HepG2 (cell line): ENCODE measurements at regions not wholly inside any gene's neighbourhood (a gene's known extent, or its start where the extent isn't known, plus 50 kb on each side); places are given as distances from the start of the nearest gene placed in this dataset.

Source experiments
- ATAC-seq: fragments of 200-7000 bp; cut with Tn5 transposase; 3 replicates; pipeline ENCODE4 v1.9.1; 2020; ENCODE audit warnings: mild to moderate bottlenecking, moderate library complexity
- BruUV-seq: library from RNA; stranded (reverse); fragments of 400-500 nt; replicated peaks from 2 replicates; lab custom pipeline; 2021; lab: Mats Ljungman, UMichigan
- CTCF ChIA-PET: fragments of 300-600 bp; formaldehyde crosslinking; extraction: SDS; loops from one replicate; lab custom pipeline; 2021; ENCODE audit warnings: low total read pairs, inconsistent platforms, low intra/inter-chr PET ratio; lab: Yijun Ruan, JAX
- POLR2A ChIA-PET: fragments of 350-600 bp; sonication (Branson Sonifier 250); formaldehyde crosslinking; loops from one replicate; lab custom pipeline; 2020; ENCODE audit warnings: antibody characterized with exemption, inconsistent platforms; lab: Yijun Ruan, JAX
- DNase-seq: peaks from one replicate; pipeline ENCODE4 v3.0.0-alpha.2; 2015; ENCODE audit warnings: low spot score
- FAIRE-seq: peaks from 3 replicates; lab custom pipeline; 2011; peaks lifted over from hg19 to GRCh38; lab: Jason Lieb, UNC
- H2AFZ ChIP-seq: one replicate; pipeline ENCODE4 v1.6.1; 2011; ENCODE audit warnings: low read length, inconsistent platforms
- H3K27ac ChIP-seq: fragments of 300-600 bp; 3 replicates; pipeline ENCODE4 v1.8.0; 2011; ENCODE audit warnings: mixed run types, mild to moderate bottlenecking, mixed read lengths, low read length, inconsistent platforms; ENCODE audit not compliant: insufficient read depth; ENCODE audit errors: extremely low read length
- H3K27me3 ChIP-seq, 2 experiments: fragments of 200-600 bp in 1 of 2; 2 replicates in 1 of 2; 3 replicates in 1 of 2; pipeline versions ENCODE4 v1.6.0 to v1.8.0; 2011; ENCODE audit warnings: low read length in 2 of 2, mild to moderate bottlenecking in 2 of 2, moderate library complexity in 2 of 2, inconsistent platforms in 1 of 2; ENCODE audit not compliant: insufficient read depth in 2 of 2, control insufficient read depth in 1 of 2
- H3K36me3 ChIP-seq, 2 experiments: fragments of 200-600 bp in 1 of 2; replicated peaks in 1 of 2; 2 replicates in 1 of 2; 3 replicates in 1 of 2; pipeline versions ENCODE4 v1.5.1 to v1.8.0; 2011; ENCODE audit warnings: low read length in 2 of 2, inconsistent platforms in 1 of 2; ENCODE audit not compliant: insufficient read depth in 2 of 2, control insufficient read depth in 1 of 2
- H3K4me1 ChIP-seq: 2 replicates; pipeline ENCODE4 v1.5.1; 2012; ENCODE audit warnings: low read length, inconsistent platforms; ENCODE audit not compliant: insufficient read depth
- H3K4me2 ChIP-seq: 2 replicates; pipeline ENCODE4 v1.6.0; 2011; ENCODE audit warnings: low read depth, low read length, inconsistent platforms
- H3K4me3 ChIP-seq, 3 experiments: fragments of 200-600 bp in 1 of 3; sonication (generic), shearing (Covaris generic) in 1 of 3; replicated peaks in 1 of 3; 2 replicates each; pipeline ENCODE4 v1.5.1; 2011 to 2016; ENCODE audit warnings: low read length in 3 of 3, inconsistent platforms in 2 of 3, low read depth in 2 of 3, mild to moderate bottlenecking in 2 of 3, control low read depth in 1 of 3, mixed read lengths in 1 of 3; ENCODE audit not compliant: insufficient read depth in 1 of 3
- H3K79me2 ChIP-seq: one replicate; pipeline ENCODE4 v1.6.1; 2011; ENCODE audit warnings: low read length, inconsistent platforms; ENCODE audit not compliant: insufficient read depth
- H3K9ac ChIP-seq: 2 replicates; pipeline ENCODE4 v1.6.0; 2011; ENCODE audit warnings: mild to moderate bottlenecking, low read depth, low read length, inconsistent platforms; ENCODE audit not compliant: insufficient read depth
- H3K9me3 ChIP-seq: 2 replicates; pipeline ENCODE4 v1.5.1; 2012; ENCODE audit warnings: mild to moderate bottlenecking, low read length
- H4K20me1 ChIP-seq: 2 replicates; pipeline ENCODE4 v1.6.0; 2011; ENCODE audit warnings: inconsistent platforms, mild to moderate bottlenecking, low read length, moderate library complexity; ENCODE audit not compliant: insufficient read depth
- ARHGAP35 ChIP-seq: sonication (generic); formaldehyde crosslinking; IDR thresholded peaks from 2 replicates; pipeline ENCODE4 v1.9.0; 2022; ENCODE audit warnings: mild to moderate bottlenecking, inconsistent platforms, moderate library complexity, missing genetic modification reagents, borderline replicate concordance
- KDM5B ChIP-seq: sonication (generic); formaldehyde crosslinking; IDR thresholded peaks from 2 replicates; pipeline ENCODE4 v1.4.0; 2020; ENCODE audit warnings: missing genetic modification reagents, mild to moderate bottlenecking, borderline replicate concordance
- NCOA2 ChIP-seq: sonication (generic); formaldehyde crosslinking; IDR thresholded peaks from 2 replicates; pipeline ENCODE4 v1.8.0; 2022; ENCODE audit warnings: inconsistent platforms
- NFYC ChIP-seq: IDR thresholded peaks from 2 replicates; pipeline ENCODE4 v1.6.1; 2016; ENCODE audit warnings: missing genetic modification reagents, missing compliant biosample characterization
- NR1H2 ChIP-seq: sonication (generic); formaldehyde crosslinking; IDR thresholded peaks from 2 replicates; pipeline ENCODE4 v1.8.1; 2022; ENCODE audit warnings: low read depth, missing genetic modification reagents, borderline replicate concordance
- PLRG1 ChIP-seq: fragments of 450-650 bp; conservative IDR thresholded peaks from 2 replicates; pipeline ENCODE4 v1.6.1; 2016
- RNF2 ChIP-seq: fragments of 450-650 bp; conservative IDR thresholded peaks from 2 replicates; pipeline ENCODE4 v1.6.1; 2016; ENCODE audit warnings: low read depth
- SIN3A ChIP-seq: IDR thresholded peaks from 2 replicates; pipeline ENCODE4 v1.6.1; 2011; ENCODE audit warnings: low read depth, mild to moderate bottlenecking, control low read depth, low read length, borderline replicate concordance
- ZBTB3 ChIP-seq: sonication (generic); formaldehyde crosslinking; IDR thresholded peaks from 2 replicates; pipeline ENCODE4 v1.4.0; 2020; ENCODE audit warnings: low read depth, mild to moderate bottlenecking, moderate library complexity, missing genetic modification reagents, borderline replicate concordance
- ZNF337 ChIP-seq: sonication (generic); formaldehyde crosslinking; IDR thresholded peaks from 2 replicates; pipeline ENCODE4 v1.5.1; 2020; ENCODE audit warnings: missing genetic modification reagents, low read depth, mild to moderate bottlenecking, borderline replicate concordance
- ZNF33B ChIP-seq: sonication (generic); formaldehyde crosslinking; IDR thresholded peaks from 2 replicates; pipeline ENCODE4 v1.5.1; 2020; ENCODE audit warnings: mild to moderate bottlenecking, missing genetic modification reagents
- ZNF615 ChIP-seq: sonication (generic); formaldehyde crosslinking; IDR thresholded peaks from 2 replicates; pipeline ENCODE4 v1.5.0; 2020; ENCODE audit warnings: mild to moderate bottlenecking, missing genetic modification reagents, borderline replicate concordance
- ZNF678 ChIP-seq: sonication (generic); formaldehyde crosslinking; IDR thresholded peaks from 2 replicates; pipeline ENCODE4 v1.4.0; 2020; ENCODE audit warnings: mild to moderate bottlenecking, missing genetic modification reagents
- WGBS: methylation state at CpG from one replicate; pipeline ENCODE4 v1.1.6; 2017; ENCODE audit warnings: low lambda C conversion rate; 5-methylcytosine and 5-hydroxymethylcytosine counted together
- in situ Hi-C: cut with HindIII; loops from 2 replicates; pipeline ENCODE4 v1.10.0; 2017; ENCODE audit warnings: low pct_unique_long_range_greater_than_20kb; ENCODE audit not compliant: extremely low pct_ligation_motif_present
- intact Hi-C: fragments of 100-400 bp; cut with micrococcal nuclease; formaldehyde crosslinking; loops from one replicate; pipeline ENCODE4 v1.10.0; 2022; ENCODE audit not compliant: unreplicated experiment
- TF ChIP-seq, protein P1 (sequence below): sonication (generic); formaldehyde crosslinking; IDR thresholded peaks from 2 replicates; pipeline ENCODE4 v1.4.0; 2020; ENCODE audit warnings: missing genetic modification reagents

DNA sequence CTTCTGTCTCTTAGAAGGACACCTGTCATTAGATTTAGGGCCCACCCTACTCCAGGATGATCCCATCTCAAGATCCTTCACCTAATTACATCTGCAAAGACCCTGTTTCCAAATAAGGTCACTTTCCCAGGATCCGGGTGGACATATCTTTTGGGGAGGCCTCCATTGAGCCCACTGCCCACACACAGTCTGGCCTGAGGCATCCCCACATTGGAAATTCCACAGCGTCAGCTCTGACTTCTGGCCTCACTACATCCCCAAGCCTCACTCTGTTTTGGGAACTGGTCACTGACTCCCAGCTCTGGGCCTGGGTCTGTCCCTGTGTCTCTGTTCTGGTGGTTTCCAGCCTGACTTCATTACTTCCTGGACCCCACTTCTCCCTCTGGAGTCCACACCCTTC is 285.5 kb downstream of the CRLF2 start:
- H2AFZ ChIP-seq = no peak overlapping the region
- H3K79me2 ChIP-seq = no peaks in the 10 kb centered on the region
- H4K20me1 ChIP-seq = no peaks in the 10 kb centered on the region
- H3K4me3 ChIP-seq = no peak overlapping the region
- no peak for FAIRE-seq
- no peak overlapping the region for H3K4me2 ChIP-seq
- ATAC-seq = no peak
- in situ Hi-C loops = no loop called here
- no peak overlapping the region for H3K9ac ChIP-seq
- no peaks in the 10 kb centered on the region for H3K9me3 ChIP-seq
- no peaks in the 10 kb centered on the region for H3K27me3 ChIP-seq
- 0% methylated on average over 2 of the region's 2 CpGs for WGBS
- intact Hi-C loops = no loop called here
- DNase-seq = no peak
- no TSS peak for BruUV-seq
- no peak for TF ChIP-seq RNF2
- TF ChIP-seq NCOA2 (CRISPR knock-in tag) = no peak
- H3K36me3 ChIP-seq = no peaks in the 10 kb centered on the region
- no peak overlapping the region for H3K27ac ChIP-seq
- CTCF ChIA-PET = no interaction called here
- no peaks in the 10 kb centered on the region for H3K4me1 ChIP-seq
- POLR2A ChIA-PET = no interaction called here

DNA sequence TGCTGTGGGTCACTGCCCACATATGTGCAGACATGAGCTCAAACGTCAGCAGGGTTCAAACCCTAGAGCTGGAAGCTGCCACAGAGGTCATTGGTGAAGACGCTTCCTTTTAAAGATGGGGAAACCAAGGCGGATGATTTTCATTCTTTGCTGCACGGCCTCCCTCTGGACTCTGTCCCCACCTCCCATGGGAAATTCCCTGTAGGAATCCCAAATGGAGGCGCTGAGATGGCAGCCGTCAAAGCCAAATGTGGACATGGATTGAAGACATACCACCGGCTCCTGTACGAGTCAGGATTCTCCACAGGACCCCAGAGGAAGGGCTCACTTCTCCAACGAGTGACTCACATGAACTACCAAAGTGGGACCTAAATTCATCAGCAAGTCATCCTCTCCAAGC is 286.4 kb downstream of the CRLF2 start:
- H3K4me1 ChIP-seq = no peaks in the 10 kb centered on the region
- H3K79me2 ChIP-seq = no peaks in the 10 kb centered on the region
- POLR2A ChIA-PET = no interaction called here
- no peak overlapping the region for H2AFZ ChIP-seq
- in situ Hi-C loops = no loop called here
- H3K9me3 ChIP-seq = no peaks in the 10 kb centered on the region
- no peaks in the 10 kb centered on the region for H3K27me3 ChIP-seq
- no peaks in the 10 kb centered on the region for H4K20me1 ChIP-seq
- no peak overlapping the region for H3K4me2 ChIP-seq
- BruUV-seq = no TSS peak
- H3K27ac ChIP-seq = no peak overlapping the region
- no peak overlapping the region for H3K9ac ChIP-seq
- ATAC-seq (no peak), FAIRE-seq (no peak), DNase-seq (no peak)
- CTCF ChIA-PET = no interaction called here
- no peak overlapping the region for H3K4me3 ChIP-seq
- WGBS = 43% methylated on average over 7 of the region's 9 CpGs
- H3K36me3 ChIP-seq = no peaks in the 10 kb centered on the region
- no peak for TF ChIP-seq KDM5B (CRISPR knock-in tag)
- TF ChIP-seq SIN3A = no peak
- no peak for TF ChIP-seq NR1H2 (CRISPR knock-in tag)
- TF ChIP-seq PLRG1 = no peak
- TF ChIP-seq ZNF33B (CRISPR knock-in tag) = no peak
- TF ChIP-seq, protein P1, sequence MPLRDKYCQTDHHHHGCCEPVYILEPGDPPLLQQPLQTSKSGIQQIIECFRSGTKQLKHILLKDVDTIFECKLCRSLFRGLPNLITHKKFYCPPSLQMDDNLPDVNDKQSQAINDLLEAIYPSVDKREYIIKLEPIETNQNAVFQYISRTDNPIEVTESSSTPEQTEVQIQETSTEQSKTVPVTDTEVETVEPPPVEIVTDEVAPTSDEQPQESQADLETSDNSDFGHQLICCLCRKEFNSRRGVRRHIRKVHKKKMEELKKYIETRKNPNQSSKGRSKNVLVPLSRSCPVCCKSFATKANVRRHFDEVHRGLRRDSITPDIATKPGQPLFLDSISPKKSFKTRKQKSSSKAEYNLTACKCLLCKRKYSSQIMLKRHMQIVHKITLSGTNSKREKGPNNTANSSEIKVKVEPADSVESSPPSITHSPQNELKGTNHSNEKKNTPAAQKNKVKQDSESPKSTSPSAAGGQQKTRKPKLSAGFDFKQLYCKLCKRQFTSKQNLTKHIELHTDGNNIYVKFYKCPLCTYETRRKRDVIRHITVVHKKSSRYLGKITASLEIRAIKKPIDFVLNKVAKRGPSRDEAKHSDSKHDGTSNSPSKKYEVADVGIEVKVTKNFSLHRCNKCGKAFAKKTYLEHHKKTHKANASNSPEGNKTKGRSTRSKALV (CRISPR knock-in tag) = no peak
- TF ChIP-seq ZNF337 = no peak
- no peak for TF ChIP-seq NFYC (CRISPR knock-in tag)
- no peak for TF ChIP-seq ZNF615 (CRISPR knock-in tag)
- no peak for TF ChIP-seq ARHGAP35 (CRISPR knock-in tag)
- TF ChIP-seq ZNF678 (CRISPR knock-in tag) = no peak
- no peak for TF ChIP-seq ZBTB3 (CRISPR knock-in tag)
- intact Hi-C loops = no loop called here
